RWPE2 (cell line): ENCODE measurements at regions not wholly inside any gene's neighbourhood (a gene's known extent, or its start where the extent isn't known, plus 50 kb on each side); places are given as distances from the start of the nearest gene placed in this dataset.

Experiments
- ATAC-seq: fragments of 200-7000 bp; cut with Tn5 transposase; 3 replicates; pipeline ENCODE4 v1.9.1; 2021; ENCODE audit warnings: low read depth
- DNase-seq: peaks from one replicate; pipeline ENCODE4 v3.0.0-alpha.2; 2020; ENCODE audit warnings: low spot score
- H3K27ac ChIP-seq: fragments of 450-650 bp; 2 replicates; pipeline ENCODE4 v1.5.1; 2017; ENCODE audit warnings: mild to moderate bottlenecking; ENCODE audit not compliant: poor library complexity, severe bottlenecking
- H3K27me3 ChIP-seq: fragments of 250-450 bp; sonication (Bioruptor Pico); 2 replicates; pipeline ENCODE4 v1.5.1; 2021; ENCODE audit warnings: mild to moderate bottlenecking, moderate library complexity; ENCODE audit not compliant: insufficient read depth, poor library complexity, severe bottlenecking
- H3K36me3 ChIP-seq: fragments of 250-450 bp; sonication (Bioruptor Pico); 2 replicates; pipeline ENCODE4 v1.5.1; 2020; ENCODE audit warnings: low read depth, mild to moderate bottlenecking, moderate library complexity
- H3K4me1 ChIP-seq: fragments of 250-450 bp; sonication (Bioruptor Pico); 2 replicates; pipeline ENCODE4 v1.5.1; 2021; ENCODE audit warnings: mild to moderate bottlenecking, moderate library complexity; ENCODE audit not compliant: insufficient read depth, poor library complexity, severe bottlenecking
- H3K4me3 ChIP-seq: fragments of 250-450 bp; sonication (Bioruptor Pico); 2 replicates; pipeline ENCODE4 v1.5.1; 2021; ENCODE audit warnings: mild to moderate bottlenecking, moderate library complexity; ENCODE audit not compliant: severe bottlenecking
- H3K9me3 ChIP-seq: fragments of 250-450 bp; sonication (Bioruptor Pico); 2 replicates; pipeline ENCODE4 v1.5.1; 2021; ENCODE audit warnings: mild to moderate bottlenecking, moderate library complexity; ENCODE audit not compliant: severe bottlenecking
- CTCF ChIP-seq: fragments of 450-650 bp; IDR thresholded peaks from one replicate; pipeline ENCODE4 v1.5.1; 2017; ENCODE audit warnings: mild to moderate bottlenecking, moderate library complexity; ENCODE audit not compliant: poor library complexity, severe bottlenecking

GRCh38 chr15:29540479-29540878, 270.9 kb upstream of the NSMCE3 start:
- ATAC-seq = no peak
- Histone ChIP-seq H3K4me1 (no peaks in the 10 kb centered on the region), H3K36me3 (no peaks in the 10 kb centered on the region), H3K27me3 (peaks cover 39% of the 10 kb centered on the region), H3K4me3 (no peak overlapping the region), H3K9me3 (no peaks in the 10 kb centered on the region), H3K27ac (no peak overlapping the region)
- DNase-seq = no peak
- no peak for TF ChIP-seq CTCF

- DNase-seq (no peak), ATAC-seq (no peak)
- H3K27ac ChIP-seq = no peak overlapping the region
- H3K9me3 ChIP-seq = no peaks in the 10 kb centered on the region
- peaks cover 32% of the 10 kb centered on the region for H3K27me3 ChIP-seq
- no peak overlapping the region for H3K4me3 ChIP-seq
- H3K36me3 ChIP-seq = no peaks in the 10 kb centered on the region
- H3K4me1 ChIP-seq = no peaks in the 10 kb centered on the region
- TF ChIP-seq CTCF = no peak
Observed at GRCh38 chr15:29539736-29540135, 270.1 kb upstream of the NSMCE3 start.

GRCh38 chr15:29538044-29538443, 268.4 kb upstream of the NSMCE3 start:
- no peak overlapping the region for H3K4me3 ChIP-seq
- H3K9me3 ChIP-seq = no peaks in the 10 kb centered on the region
- no peak for TF ChIP-seq CTCF
- peaks cover 20% of the 10 kb centered on the region for H3K27me3 ChIP-seq
- H3K36me3 ChIP-seq = no peaks in the 10 kb centered on the region
- DNase-seq (no peak), ATAC-seq (no peak)
- no peak overlapping the region for H3K27ac ChIP-seq
- H3K4me1 ChIP-seq = no peaks in the 10 kb centered on the region

DNA sequence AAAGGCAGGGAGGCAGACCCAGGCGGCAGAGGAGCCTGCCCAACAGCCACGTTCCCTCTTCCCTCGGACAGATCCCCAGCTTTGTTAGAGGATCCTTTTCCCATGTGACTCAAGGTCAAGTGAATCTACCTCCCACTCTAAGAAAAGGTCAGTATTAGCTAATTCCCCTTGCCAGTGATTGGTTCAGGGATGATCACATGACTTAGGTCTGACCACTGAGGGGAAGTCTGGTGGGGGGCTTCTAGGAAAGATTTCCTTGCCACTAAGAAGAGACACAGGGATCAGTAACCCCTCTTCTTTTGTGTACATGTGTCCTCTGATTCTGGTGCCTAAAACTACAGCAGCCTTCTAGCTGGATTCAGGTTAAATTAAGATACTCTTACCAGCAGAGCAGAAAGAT, 266.3 kb upstream of the NSMCE3 start:
- no peak for TF ChIP-seq CTCF
- H3K9me3 ChIP-seq = no peaks in the 10 kb centered on the region
- H3K4me3 ChIP-seq = no peak overlapping the region
- peaks cover 17% of the 10 kb centered on the region for H3K27me3 ChIP-seq
- ATAC-seq = no peak
- H3K36me3 ChIP-seq = no peaks in the 10 kb centered on the region
- DNase-seq = no peak
- H3K4me1 ChIP-seq = no peaks in the 10 kb centered on the region
- H3K27ac ChIP-seq = no peak overlapping the region

DNA sequence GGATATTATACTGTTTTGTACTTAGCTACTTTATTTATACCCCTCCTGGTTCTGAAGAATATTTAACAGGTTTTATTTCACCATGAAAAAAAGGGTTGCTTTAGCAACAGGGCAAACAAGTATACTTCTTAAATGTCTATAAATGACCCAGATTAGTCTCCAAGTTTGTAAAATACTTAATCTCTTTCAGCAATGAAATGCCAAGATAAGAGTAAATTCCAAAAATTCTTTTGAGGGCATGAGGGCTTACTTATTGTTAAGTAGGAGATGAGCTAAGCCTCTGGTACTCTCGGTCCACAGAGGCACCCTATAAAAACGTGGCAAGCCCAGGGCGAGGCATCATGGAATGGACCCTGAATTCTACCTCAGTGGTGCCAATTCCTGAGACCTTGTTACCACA, 264.8 kb upstream of the NSMCE3 start:
- no peak overlapping the region for H3K4me3 ChIP-seq
- H3K36me3 ChIP-seq = no peaks in the 10 kb centered on the region
- H3K27ac ChIP-seq = no peak overlapping the region
- DNase-seq = no peak
- peaks cover 10% of the 10 kb centered on the region for H3K27me3 ChIP-seq
- H3K4me1 ChIP-seq = no peaks in the 10 kb centered on the region
- no peaks in the 10 kb centered on the region for H3K9me3 ChIP-seq
- no peak for TF ChIP-seq CTCF
- ATAC-seq = no peak
